Osteocyte (in vitro differentiated cells): ENCODE measurements at regions not wholly inside any gene's neighbourhood (a gene's known extent, or its start where the extent isn't known, plus 50 kb on each side); places are given as distances from the start of the nearest gene placed in this dataset.

Experiments used
- DNase-seq: peaks from one replicate; pipeline ENCODE4 v3.0.0; 2021; ENCODE audit warnings: mixed read lengths; ENCODE audit not compliant: unreplicated experiment; ENCODE audit errors: extremely low spot score
- H3K27ac Mint-ChIP-seq: one replicate; pipeline ENCODE4 v1.8.0; 2021; ENCODE audit warnings: mild to moderate bottlenecking, mixed read lengths; ENCODE audit not compliant: unreplicated experiment
- H3K27me3 Mint-ChIP-seq: one replicate; pipeline ENCODE4 v1.8.0; 2021; ENCODE audit warnings: mixed read lengths; ENCODE audit not compliant: unreplicated experiment
- H3K36me3 Mint-ChIP-seq: one replicate; pipeline ENCODE4 v1.8.0; 2021; ENCODE audit warnings: mixed read lengths; ENCODE audit not compliant: unreplicated experiment
- H3K4me1 Mint-ChIP-seq: one replicate; pipeline ENCODE4 v1.8.0; 2021; ENCODE audit warnings: mixed read lengths; ENCODE audit not compliant: unreplicated experiment
- H3K4me3 Mint-ChIP-seq: one replicate; pipeline ENCODE4 v1.8.0; 2021; ENCODE audit warnings: mild to moderate bottlenecking, moderate library complexity, mixed read lengths; ENCODE audit not compliant: unreplicated experiment
- H3K9me3 Mint-ChIP-seq: one replicate; pipeline ENCODE4 v1.8.0; 2021; ENCODE audit warnings: mixed read lengths; ENCODE audit not compliant: unreplicated experiment
- CTCF ChIP-seq: fragments of 200-600 bp; sonication (generic); IDR thresholded peaks from 2 replicates; pipeline ENCODE4 v1.5.0; 2021; ENCODE audit warnings: antibody characterized with exemption, mild to moderate bottlenecking, moderate library complexity

- TF ChIP-seq CTCF: no peak
- Mint-ChIP-seq H3K9me3 (no peaks in the 10 kb centered on the region), H3K36me3 (no peaks in the 10 kb centered on the region), H3K27me3 (peaks cover 6% of the 10 kb centered on the region), H3K4me3 (no peak overlapping the region), H3K27ac (no peak overlapping the region), H3K4me1 (no peaks in the 10 kb centered on the region)
- no peak for DNase-seq
Observed at GRCh38 chr7:113321201-113321600, 202.8 kb upstream of the SMIM30 start.

GRCh38 chr7:113320419-113320818 lies 202.1 kb upstream of the SMIM30 start:
- Mint-ChIP-seq H3K4me3 (no peak overlapping the region), H3K27me3 (peaks cover 11% of the 10 kb centered on the region), H3K27ac (no peak overlapping the region), H3K9me3 (no peaks in the 10 kb centered on the region), H3K4me1 (no peaks in the 10 kb centered on the region), H3K36me3 (no peaks in the 10 kb centered on the region)
- DNase-seq: no peak
- TF ChIP-seq CTCF: no peak

- H3K27ac Mint-ChIP-seq: no peak overlapping the region
- no peaks in the 10 kb centered on the region for H3K36me3 Mint-ChIP-seq
- no peak for TF ChIP-seq CTCF
Observed at GRCh38 chr7:113314594-113314993, 196.2 kb upstream of the SMIM30 start.

GRCh38 chr7:113308399-113308798 lies 190.0 kb upstream of the SMIM30 start:
- Mint-ChIP-seq H3K27me3 (peaks cover 35% of the 10 kb centered on the region), H3K4me1 (no peaks in the 10 kb centered on the region), H3K4me3 (no peak overlapping the region), H3K27ac (no peak overlapping the region), H3K9me3 (no peaks in the 10 kb centered on the region), H3K36me3 (no peaks in the 10 kb centered on the region)
- no peak for TF ChIP-seq CTCF
- no peak for DNase-seq

More at GRCh38 chr7:113314594-113314993, 196.2 kb upstream of the SMIM30 start:
- Mint-ChIP-seq H3K4me1 (peaks cover 4% of the 10 kb centered on the region), H3K9me3 (no peaks in the 10 kb centered on the region), H3K4me3 (no peak overlapping the region), H3K27me3 (peaks cover 19% of the 10 kb centered on the region)
- DNase-seq: no peak

GRCh38 chr7:113307147-113307546 lies 188.8 kb upstream of the SMIM30 start:
- H3K9me3 Mint-ChIP-seq: no peaks in the 10 kb centered on the region
- no peak overlapping the region for H3K27ac Mint-ChIP-seq
- no peak for TF ChIP-seq CTCF

More at GRCh38 chr7:113307147-113307546, 188.8 kb upstream of the SMIM30 start:
- DNase-seq: no peak
- Mint-ChIP-seq H3K36me3 (no peaks in the 10 kb centered on the region), H3K4me1 (no peaks in the 10 kb centered on the region), H3K27me3 (peaks cover 38% of the 10 kb centered on the region), H3K4me3 (no peak overlapping the region)
